ENCODE measurements at regions not wholly inside any gene's neighbourhood (a gene's known extent, or its start where the extent isn't known, plus 50 kb on each side); places are given as distances from the start of the nearest gene placed in this dataset.

- TF ChIP-seq POLR2A (IDR thresholded peaks at IDR 0.05; ENCODE audit: low read depth, low read length) (no peak), HDAC2 (IDR thresholded peaks at IDR 0.05) (no peak), CREM (IDR thresholded peaks at IDR 0.05; ENCODE audit: low read depth) (no peak), EGR1 (IDR thresholded peaks at IDR 0.05; ENCODE audit: borderline replicate concordance in 1 of 2, low read depth in 2 of 2, low read length in 2 of 2) (no peak), ATF3 (IDR thresholded peaks at IDR 0.05; ENCODE audit: borderline replicate concordance, extremely low read depth, low read depth, low read length) (no peak), JUND (IDR thresholded peaks at IDR 0.05; ENCODE audit: low read depth, low read length) (no peak), POLR2AphosphoS5 (IDR thresholded peaks at IDR 0.05; ENCODE audit: low read length) (no peak), SREBF2 (IDR thresholded peaks at IDR 0.05; ENCODE audit: low read length) (no peak), KAT2A (conservative IDR thresholded peaks at IDR 0.05; ENCODE audit: control insufficient read depth, low read depth, low read length) (no peak)
- TF ChIP-seq, protein P1, sequence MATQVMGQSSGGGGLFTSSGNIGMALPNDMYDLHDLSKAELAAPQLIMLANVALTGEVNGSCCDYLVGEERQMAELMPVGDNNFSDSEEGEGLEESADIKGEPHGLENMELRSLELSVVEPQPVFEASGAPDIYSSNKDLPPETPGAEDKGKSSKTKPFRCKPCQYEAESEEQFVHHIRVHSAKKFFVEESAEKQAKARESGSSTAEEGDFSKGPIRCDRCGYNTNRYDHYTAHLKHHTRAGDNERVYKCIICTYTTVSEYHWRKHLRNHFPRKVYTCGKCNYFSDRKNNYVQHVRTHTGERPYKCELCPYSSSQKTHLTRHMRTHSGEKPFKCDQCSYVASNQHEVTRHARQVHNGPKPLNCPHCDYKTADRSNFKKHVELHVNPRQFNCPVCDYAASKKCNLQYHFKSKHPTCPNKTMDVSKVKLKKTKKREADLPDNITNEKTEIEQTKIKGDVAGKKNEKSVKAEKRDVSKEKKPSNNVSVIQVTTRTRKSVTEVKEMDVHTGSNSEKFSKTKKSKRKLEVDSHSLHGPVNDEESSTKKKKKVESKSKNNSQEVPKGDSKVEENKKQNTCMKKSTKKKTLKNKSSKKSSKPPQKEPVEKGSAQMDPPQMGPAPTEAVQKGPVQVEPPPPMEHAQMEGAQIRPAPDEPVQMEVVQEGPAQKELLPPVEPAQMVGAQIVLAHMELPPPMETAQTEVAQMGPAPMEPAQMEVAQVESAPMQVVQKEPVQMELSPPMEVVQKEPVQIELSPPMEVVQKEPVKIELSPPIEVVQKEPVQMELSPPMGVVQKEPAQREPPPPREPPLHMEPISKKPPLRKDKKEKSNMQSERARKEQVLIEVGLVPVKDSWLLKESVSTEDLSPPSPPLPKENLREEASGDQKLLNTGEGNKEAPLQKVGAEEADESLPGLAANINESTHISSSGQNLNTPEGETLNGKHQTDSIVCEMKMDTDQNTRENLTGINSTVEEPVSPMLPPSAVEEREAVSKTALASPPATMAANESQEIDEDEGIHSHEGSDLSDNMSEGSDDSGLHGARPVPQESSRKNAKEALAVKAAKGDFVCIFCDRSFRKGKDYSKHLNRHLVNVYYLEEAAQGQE (IDR thresholded peaks at IDR 0.05; ENCODE audit: low read depth, low read length), result no peak
Measured at GRCh38 chr6:90701926-90702325, 115.1 kb upstream of the MAP3K7 start.

Measured in GM12878 (cell line).